Islet precursor cell (in vitro differentiated cells): ENCODE measurements at regions not wholly inside any gene's neighbourhood (a gene's known extent, or its start where the extent isn't known, plus 50 kb on each side); places are given as distances from the start of the nearest gene placed in this dataset.
"Not testable (repeated sequence)": the region's sequence is repeated elsewhere in the genome, so short reads cannot be mapped to it uniquely, and the experiment has no call there.

Experiments used
- DNase-seq: peaks from one replicate; pipeline ENCODE4 v3.0.0-alpha.2; 2018

DNA sequence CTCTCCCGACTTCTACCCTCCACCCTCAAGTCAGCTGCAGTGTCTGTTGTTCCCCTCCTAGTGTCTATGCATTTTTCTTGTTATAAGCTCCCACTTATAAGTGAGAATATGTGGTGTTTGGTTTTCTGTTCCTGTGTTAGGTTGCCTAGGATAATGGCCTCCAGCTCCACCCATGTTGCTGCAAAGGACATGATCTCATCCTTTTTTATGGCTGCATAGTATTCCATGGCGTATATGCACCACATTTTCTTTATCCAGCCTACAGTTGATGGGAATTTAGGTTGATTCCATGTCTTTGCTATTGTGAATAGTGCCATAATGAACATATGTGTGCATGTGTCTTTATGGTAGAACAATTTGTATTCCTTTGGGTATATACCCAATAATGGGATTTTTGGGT is 80.7 kb downstream of the SPTSSA start:
- DNase-seq, result not testable (repeated sequence)

DNA sequence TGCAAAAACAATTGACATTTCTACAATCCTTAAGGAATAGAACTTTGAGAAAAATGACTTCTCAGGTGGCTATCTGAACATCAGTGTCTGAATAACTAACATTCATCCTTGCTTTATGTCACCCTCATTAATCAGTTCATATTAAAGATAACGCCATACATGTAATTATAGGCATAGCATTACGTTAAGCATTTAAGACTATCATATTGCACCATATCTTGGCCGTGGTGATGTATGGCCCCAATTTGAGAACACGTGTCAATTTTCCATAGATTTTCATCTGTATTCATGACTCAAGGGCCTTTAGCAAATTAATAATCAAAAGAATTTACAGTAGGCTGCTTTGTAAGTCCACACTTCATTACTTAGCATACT is 81.6 kb downstream of the SPTSSA start:
- no peak for DNase-seq

DNA sequence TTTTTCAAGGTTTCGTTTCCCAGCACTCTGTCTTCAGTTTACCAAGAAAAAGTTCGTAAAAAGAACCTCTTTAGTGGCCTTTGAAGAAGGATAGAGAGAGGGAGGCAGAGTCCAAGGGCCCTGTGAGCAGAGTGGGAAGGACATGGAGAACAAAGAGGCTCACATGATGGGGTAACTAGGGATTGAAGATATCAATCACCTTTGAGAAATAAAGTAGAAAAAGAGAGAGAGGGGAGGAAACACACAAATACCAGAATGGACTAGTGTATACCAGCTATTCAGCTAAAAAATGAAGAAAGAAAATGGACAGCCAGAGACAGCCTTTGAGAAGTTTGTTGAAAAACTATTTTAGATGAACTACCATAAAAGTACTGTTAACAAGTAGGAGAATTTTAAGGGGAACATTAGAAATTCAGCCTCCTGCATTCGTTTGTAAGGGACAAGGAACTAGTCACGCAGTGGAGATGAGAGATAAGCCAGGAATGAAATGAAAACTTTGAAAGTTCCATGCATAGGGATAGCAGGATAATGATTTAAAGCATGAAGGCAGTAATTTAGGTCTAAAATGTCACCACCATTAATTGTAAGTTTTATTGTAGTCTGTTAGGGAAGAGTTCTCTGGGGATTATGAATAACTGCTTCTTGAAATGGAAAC is 82.1 kb downstream of the SPTSSA start:
- DNase-seq, result no peak

DNA sequence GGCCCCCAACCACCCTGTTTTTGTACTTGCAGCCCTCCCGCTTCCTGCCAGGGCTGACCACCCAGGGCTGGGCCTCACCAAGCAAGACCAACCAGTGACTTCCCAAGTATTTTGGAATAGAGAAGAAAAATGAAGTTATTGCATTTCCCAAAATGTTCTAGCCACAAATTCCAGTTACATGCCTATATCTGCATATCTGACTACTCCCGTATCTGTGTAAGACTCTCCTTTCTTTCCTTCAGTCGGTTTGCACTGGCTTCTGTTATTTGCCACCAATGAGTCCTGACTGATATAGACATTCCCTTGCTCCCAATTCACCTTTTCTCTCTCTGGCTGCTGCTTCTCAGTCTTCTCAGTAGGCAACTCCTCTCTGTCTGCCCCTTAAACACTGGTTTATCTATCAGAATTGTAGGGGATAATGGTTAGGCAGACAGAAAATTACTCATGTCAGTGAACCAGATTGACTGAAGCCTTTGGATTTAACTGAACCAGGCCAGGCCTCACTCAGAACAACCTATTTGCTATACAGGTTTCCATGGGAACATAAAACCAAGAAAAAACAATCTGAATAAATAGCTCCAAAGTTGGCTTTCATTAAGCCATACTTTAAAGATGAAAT is 85.3 kb downstream of the SPTSSA start:
- no peak for DNase-seq

DNA sequence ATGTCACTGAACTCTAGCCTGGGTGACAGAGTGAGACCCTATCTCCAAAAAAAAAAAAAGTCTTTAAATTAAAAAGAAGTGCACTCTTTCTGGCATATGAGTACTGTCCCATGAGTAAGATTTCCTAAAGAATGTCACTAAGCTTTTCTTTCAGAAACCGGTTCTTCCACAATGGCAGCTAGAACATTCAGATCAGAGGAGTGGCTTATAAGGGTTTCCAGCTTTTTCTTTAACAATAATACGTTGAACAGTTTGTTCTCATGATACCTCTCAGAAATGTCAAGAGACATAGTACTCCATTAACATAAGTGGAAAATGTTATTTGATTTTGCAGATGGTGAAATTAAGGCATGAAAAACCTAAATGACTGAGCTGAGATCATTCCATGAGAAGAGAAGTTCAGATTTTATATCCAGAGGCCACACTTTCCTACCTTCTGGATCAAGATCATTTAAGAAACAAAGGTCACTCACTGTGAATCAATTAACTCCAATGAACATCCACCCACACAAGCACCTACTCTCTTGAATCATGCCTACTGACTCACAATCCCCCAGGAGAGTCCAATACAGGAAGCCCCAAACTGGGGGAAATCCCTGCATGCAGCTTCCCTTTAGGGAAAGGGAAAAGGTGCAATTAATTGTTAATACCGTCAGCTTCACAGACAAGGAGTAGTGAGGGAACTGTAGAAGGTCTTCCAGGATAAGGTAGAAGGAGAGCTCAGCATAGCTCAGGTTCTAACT is 86.9 kb downstream of the SPTSSA start:
- no peak for DNase-seq

DNA sequence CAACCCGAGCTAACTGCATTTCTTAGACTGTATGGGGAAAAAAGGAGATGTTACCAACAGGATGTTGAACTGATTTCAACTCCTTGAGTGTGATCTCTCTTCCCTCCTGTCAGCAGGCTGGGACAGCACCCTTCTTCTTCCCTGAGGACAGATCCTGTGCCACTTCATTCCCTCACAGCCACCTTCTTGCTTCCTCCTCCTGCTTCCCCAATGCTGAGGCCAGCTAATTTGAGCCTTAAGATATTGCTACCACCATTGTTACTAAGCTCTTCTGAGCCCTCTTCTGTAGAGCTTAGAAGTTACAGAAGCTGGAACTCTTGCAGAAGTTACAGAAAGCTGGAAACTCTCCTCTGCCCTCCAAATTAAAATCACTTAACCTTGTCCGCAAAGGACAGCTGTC is 88.8 kb downstream of the SPTSSA start:
- DNase-seq, result no peak

DNA sequence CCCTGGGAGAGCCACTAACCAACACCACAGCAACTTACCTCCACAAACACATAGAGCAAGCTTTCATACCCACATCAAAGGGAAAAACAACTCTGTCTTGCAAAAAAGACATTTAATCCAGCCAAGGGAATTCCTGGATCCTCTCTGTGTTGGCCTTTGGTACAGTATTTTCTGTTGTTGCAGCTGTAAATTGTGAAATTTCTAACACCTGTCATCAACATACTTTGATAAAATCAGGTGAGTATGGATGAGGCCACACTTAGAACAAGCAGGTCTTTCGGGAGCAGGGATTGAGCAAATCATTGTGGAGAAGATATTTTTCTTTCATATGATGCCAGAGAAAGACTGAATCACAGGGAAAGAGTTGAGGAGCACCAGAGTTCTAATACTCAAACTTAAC is 89.3 kb downstream of the SPTSSA start:
- peak; percentile 46 for DNase-seq

DNA sequence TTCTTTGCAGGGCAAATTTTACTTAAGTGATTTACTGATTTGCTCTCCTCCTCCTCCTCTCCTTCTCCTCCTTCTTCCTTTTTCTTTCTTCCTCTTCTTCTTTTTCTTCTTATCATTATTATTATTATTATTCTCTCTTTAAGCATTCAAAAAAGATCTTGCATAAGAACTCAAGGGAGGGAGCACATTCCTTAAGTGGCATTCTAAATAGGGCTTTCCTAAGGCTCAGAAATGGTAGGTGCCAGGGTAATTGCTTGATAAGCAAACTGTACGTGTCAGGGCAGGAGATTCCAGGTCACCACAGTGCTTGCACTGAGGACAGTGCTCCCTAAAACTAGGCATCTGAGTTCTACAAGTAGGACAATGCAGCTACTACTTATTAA is 92.4 kb downstream of the SPTSSA start:
- DNase-seq, result no peak

DNA sequence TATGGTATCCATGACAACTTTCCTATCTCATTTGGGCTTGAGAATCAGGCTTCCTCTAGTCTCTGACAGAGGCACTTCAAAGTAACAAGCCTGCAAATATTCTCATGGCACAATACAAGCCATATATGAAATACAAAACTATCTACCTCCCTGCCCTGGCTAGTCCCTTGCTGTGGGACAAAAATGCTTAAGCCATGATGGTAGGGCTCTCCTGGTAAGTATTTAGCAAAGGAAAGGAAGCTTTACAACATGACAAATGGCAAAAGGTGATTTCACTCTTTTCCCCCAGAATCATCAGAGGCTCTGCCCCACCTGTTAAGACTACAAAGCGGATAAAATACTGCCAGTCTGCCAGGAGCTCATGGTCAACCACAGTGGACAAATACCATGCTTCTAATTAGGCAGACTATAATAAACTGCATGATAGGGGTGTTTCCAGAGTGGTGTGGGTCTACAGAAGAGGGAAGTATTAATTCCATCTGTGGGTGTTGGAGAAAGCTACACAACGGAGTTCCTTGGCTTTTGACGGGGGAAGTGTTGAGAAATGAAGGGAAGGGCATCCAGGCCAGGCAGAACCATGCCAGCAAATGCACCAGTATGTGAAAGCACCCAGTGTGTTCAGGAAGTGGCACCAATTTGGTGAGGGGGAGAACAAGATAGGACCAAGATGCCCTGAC is 92.9 kb downstream of the SPTSSA start:
- DNase-seq, result no peak

DNA sequence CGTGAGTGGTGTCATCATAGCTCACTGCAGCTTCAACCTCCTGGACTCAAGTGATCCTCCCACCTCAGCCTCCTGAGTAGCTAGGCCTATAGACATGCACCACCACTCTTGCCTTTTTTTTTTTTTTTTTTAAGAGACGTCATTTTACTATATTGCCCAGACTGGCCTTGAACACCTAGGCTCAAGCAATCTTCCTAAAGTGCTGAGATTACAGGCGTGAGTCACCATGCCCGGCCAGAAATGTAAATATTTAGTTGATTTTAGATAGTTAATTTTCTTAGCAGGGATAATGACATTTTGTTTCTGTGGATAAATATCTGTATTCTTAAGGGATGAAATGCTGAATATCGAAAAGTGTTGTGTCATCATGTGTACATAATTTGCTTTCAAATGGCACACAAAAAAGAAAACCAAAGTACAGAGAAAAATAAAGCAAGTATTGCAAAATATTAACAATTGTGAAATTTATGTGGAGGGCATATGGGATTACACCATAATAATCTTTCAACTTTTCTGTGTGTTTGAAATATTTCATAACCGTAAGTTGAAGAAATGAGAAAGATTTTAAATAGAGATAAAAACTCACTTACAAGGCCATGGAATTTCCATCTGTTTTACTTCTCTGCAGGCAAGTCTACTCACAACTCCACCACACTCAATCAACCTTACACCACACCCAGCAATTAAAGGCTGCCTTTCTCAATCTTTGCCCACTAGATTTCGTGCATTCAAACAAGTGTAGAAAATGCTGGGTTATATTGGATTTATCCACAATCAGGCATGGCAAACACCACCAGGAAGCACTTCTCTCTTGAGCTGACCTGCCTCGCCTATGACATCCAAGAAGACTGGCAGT is 93.7 kb downstream of the SPTSSA start:
- DNase-seq, result no peak

DNA sequence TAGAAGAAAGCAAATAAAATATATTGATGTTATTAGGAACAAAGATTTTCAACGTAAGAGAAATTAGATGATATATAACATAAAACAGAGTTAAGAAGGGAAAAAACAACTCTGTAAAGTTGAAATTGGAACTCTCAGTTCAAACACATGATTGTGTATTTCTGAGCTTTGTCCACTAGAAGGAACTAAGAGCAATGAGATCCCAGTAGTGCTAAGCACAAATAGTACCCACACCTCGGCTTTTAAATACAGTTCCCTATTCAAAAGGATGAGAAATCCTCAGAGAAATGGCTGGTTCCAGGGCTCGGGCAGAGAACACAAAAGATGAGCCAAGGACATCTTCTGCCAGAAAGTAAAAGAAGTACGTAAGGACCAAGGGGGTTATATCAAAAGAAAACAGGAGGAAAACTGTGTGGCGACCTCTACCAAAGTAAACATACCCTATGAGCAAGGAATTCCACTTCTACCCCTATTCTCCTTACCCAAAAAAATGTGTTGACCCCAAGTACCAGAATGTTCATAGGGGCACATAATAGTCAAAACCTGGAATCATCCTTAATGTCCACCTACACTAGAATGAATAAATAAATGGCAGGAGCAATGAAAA is 96.6 kb downstream of the SPTSSA start:
- DNase-seq, result no peak

DNA sequence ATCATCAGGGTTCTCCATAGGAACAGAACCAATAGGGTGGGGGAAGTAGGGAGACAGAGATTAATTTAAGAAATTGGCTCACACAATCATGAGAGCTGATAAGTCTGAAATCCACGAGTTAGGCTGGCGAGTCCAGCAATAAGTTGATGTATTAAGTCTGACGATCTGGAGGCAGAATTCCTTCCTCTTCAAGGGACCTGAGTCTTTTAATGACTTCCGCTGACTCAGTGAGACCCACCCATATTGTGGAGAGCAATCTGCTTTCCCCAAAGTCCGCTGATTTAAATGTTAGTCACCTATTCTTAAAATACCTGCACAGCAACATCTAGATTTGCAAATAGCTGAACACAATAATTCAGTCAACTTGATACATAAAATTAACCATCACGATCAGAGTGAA is 97.8 kb downstream of the SPTSSA start:
- no peak for DNase-seq

DNA sequence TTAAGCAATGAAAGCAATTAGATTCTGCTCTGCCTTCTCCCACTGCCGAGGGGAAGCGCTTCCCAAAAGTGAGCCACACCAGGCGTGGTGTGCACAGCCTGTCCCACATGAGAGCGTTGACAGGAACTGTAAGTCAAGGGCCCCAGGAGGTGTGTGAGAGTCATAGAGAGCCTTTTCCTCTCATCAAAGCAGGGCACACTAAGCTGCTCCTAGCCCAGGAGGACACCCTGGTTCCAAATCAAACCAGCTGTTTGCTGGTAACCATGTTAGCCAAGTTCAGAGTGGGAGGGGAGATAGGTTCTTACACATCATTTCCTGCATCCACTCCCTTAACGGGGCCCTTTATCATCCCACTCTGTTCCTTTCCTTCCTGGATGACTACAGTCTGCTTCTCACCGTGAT is 98.3 kb downstream of the SPTSSA start:
- no peak for DNase-seq

DNA sequence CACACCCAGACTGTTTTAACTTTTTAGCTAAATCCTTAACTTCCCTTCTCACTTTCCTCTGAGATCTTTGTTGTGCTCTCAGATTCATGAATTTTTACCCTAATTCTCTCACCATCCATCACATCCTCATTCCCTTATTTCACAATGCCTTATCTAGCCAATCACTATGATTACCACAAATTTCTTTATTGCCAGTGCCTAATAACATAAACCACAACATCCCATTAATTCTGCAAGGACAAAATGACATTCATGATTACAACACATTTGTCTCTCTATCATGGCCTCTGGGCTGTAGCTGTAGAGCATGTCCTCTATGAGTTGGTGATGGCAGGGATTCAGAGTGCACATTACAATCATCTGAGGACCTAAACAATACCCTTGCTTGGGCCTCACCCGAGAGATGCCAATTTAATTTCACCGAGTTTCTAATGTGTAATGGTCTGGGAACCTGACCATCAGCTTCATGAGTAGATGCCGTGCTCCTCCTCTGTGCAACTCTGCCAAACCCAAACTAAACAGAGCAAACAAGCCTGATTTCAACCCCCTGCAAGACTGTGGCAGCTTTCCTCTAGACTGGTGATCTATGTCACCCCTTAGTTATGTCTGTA is 99.3 kb downstream of the SPTSSA start:
- DNase-seq, result no peak

DNA sequence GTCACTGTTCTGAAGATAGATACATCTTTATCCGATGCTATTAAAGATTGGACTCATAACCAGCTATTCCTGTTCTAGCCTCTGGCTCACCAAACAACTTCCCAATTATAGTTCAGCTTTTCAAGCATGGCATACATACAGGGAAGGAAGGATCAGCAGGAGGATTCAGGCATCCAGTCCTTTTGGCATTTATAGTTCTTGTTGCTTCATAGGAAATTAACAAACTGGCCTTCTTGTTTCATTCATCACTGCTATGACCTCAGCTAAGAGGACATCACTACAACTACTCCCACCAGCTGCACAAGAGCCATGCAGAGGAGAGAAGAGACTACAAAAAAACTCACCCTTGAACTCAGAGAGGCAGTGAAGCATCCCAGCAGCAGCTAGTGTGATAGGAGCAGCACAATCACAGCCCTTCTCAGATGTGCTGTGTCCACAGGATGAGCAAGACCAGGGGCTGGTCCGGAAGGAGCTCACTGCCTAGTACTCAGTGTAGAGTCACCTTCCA is 100.5 kb downstream of the SPTSSA start:
- DNase-seq, result no peak

DNA sequence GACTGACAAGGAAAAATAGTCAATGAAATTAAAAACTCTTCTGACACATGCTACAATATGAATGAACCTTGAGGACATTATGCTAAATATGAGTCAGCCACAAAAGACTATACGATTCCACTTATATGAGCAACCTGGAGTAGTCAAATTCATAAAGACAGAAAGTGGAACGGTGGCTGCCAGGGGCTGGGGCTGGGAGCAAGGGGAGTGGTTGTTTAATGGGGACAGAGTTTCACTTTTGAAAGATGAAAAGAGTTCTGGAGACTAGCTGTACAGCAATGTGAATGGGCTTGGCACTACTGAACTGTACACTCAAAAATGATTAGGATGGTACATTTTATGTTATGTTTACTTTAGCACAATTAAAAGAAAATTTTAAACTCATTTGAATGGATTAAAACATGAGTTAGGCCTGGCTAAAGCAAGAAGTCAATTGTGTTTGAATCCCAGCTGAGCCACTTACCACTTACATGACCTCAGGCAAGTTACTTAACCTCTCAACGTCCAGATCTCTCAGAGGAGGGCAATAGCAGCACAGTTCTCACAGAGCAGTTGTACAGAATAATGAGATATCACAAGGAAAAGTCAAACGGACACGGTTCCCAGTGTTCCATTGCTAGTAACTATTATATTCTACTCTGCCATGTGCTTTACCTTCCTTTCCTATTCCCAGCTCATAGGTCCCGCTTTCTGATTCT is 102.5 kb downstream of the SPTSSA start:
- peak; percentile 60 for DNase-seq

DNA sequence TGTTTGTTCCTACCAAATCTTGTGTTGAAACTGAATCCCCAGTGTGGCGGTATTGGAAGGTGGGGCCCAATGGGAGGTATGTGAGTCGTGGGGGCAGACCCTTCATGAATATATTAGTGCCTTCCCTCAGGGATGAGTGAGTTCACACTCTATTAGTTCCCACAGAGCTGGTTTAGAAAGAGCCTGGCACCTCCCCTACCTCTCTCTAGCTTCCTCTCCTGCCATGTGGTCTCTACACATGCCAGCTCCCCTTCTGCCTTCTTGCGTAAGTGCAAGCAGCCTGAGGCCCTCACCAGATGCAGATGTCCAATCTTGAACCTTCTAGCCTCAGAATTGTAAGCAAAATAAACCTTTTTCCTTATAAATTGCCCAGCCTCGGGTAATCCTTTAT is 105.8 kb downstream of the SPTSSA start:
- peak; percentile 63 for DNase-seq

DNA sequence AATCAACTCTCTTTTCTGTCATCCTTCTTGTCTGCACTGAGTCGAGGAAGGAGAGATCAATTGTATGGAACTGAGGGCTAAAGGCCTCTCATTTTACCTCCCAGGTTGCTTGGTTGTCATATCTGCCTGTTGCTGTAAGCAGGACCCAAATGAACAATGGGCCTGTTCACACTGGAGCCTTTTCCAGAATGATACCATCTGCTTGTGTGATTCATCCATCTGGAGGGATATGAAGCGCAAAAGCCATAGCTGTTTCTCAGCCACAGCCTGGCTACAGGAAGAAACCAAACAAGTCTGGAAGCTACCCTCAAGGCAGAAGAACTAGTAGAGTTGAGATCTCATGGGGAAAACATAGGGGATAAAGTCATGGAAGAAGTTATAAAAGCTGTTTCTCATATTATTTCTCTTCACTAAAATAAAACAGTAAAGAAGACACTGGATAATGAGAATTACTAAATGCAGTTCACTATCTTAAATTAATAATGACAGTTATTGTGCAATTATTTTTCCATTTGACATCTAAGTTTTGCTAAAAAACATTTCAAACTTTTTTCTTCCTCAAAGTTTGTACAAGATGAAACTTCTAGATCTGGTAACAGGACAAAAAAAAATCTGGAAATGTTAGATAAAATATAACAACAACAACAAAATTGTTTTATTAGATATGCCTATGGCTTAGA is 106.3 kb downstream of the SPTSSA start:
- peak; percentile 92 for DNase-seq

DNA sequence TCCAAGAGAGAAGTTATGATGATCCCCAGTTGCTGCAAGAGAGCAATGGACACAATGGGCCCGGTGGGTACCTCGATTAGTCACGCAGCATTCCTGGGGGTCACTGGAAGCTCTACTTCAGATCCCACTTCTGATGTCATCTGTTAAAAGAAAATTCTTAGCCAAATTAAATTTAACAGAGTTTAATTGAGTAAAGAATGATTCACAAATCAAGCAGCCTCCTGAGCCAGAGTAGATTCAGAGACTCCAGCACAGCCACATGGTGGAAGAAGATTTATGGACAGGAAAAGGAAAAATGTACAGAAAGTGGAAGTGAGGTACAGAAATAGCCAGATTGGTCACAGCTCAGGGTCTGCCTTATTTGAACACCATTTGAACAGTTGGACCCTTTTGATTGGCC is 107.5 kb downstream of the SPTSSA start:
- no peak for DNase-seq

DNA sequence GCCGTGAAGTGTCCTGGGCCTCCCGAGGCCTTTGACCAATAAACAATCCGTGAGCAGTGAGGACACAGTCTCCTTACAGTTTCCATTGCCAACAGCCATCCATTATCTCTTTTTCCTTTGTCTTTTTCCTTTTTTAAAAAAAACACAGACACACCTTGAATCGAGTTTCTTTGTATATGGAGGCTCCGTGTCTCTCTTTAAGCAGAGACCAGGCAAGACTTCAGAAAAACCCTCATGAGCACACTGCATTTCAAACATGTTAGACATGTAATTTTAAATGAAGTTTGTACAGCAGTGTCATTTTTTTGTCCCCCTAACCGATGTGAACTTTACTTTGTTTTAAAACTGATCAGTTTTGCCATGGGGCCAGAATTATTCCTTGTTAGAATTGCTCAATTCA is 111.1 kb downstream of the SPTSSA start:
- DNase-seq, result no peak

DNA sequence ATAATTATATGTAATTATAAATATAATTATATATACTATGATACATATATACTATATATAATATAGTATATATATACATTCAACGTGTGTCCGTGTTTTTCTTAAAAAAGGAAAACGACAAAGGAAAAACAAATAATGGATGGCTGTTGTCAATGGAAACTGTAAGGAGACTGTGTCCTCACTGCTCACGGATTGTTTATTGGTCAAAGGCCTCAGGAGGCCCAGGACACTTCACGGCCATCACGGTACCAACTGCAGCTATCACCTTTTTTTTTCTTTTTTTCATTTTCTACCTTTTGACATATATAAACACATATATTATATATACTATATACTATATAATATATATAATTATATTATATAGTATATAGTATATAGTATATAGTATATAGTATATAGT is 113.4 kb downstream of the SPTSSA start:
- no peak for DNase-seq
